ENCODE measurements at regions not wholly inside any gene's neighbourhood (a gene's known extent, or its start where the extent isn't known, plus 50 kb on each side); places are given as distances from the start of the nearest gene placed in this dataset.

- Histone ChIP-seq H4K20me1 (replicated peaks in 1 of 2; ENCODE audit: control insufficient read depth in 1 of 2, insufficient read depth in 2 of 2, low read length in 2 of 2) (no peaks in the 10 kb centered on the region), H3K23ac (ENCODE audit: insufficient read length) (no peak overlapping the region), H3K9me3 (ENCODE audit: insufficient read depth in 2 of 2, low read depth in 1 of 2, low read length in 1 of 2) (peaks cover 3 to 8% of the 10 kb centered on the region in 2 experiments; a peak in 2 of 4 replicates), H3K56ac (replicated peaks; ENCODE audit: insufficient read length, low read depth, low read length) (no peak overlapping the region), H3K27ac (ENCODE audit: low read depth, low read length) (no peak overlapping the region), H3K23me2 (ENCODE audit: low read depth, low read length) (no peaks in the 10 kb centered on the region), H3K4me2 (ENCODE audit: insufficient read depth in 1 of 2, low read depth in 2 of 2, low read length in 2 of 2) (no peak overlapping the region), H2BK15ac (ENCODE audit: low read length) (no peak overlapping the region), H2AFZ (ENCODE audit: low read length) (no peak overlapping the region), H3K9ac (replicated peaks in 1 of 4; ENCODE audit: extremely low read depth in 1 of 4, low read depth in 3 of 4, low read length in 3 of 4) (no peak overlapping the region), H2AK5ac (ENCODE audit: low read depth, low read length) (no peak overlapping the region), H3K79me2 (ENCODE audit: control insufficient read depth in 1 of 2, insufficient read depth in 2 of 2, low read length in 2 of 2) (no peaks in the 10 kb centered on the region), H3K4me1 (replicated peaks in 1 of 4; ENCODE audit: control insufficient read depth in 3 of 4, insufficient read depth in 4 of 4, low read length in 3 of 4) (no peaks in the 10 kb centered on the region), H3K14ac (ENCODE audit: insufficient read length) (no peak overlapping the region), H4K5ac (ENCODE audit: insufficient read length, low read depth, low read length) (no peak overlapping the region), H3K36me3 (ENCODE audit: control insufficient read depth in 2 of 4, insufficient read depth in 4 of 4, low read length in 3 of 4) (no peaks in the 10 kb centered on the region), H3K4me3 (ENCODE audit: extremely low read depth in 1 of 4, insufficient read depth in 2 of 4, low read depth in 3 of 4, low read length in 4 of 4) (no peak overlapping the region), H4K91ac (replicated peaks; ENCODE audit: insufficient read length, low read length) (no peak overlapping the region), H2BK12ac (ENCODE audit: low read depth, low read length) (no peak overlapping the region), H2BK120ac (replicated peaks; ENCODE audit: low read depth, low read length) (no peak overlapping the region), H2BK5ac (ENCODE audit: low read depth, low read length) (no peak overlapping the region), H3K79me1 (ENCODE audit: low read depth, low read length) (no peaks in the 10 kb centered on the region), H3K27me3 (replicated peaks in 1 of 4; ENCODE audit: control insufficient read depth in 3 of 4, extremely low read depth in 1 of 4, insufficient read depth in 3 of 4, low read length in 3 of 4) (no peaks in the 10 kb centered on the region), H2BK20ac (ENCODE audit: low read length) (no peak overlapping the region), H3K18ac (ENCODE audit: extremely low read depth, low read length) (no peak overlapping the region), H4K8ac (ENCODE audit: extremely low read depth, insufficient read depth, low read length) (no peak overlapping the region), H3K4ac (replicated peaks; ENCODE audit: insufficient read length, low read depth, low read length) (no peak overlapping the region)
- FAIRE-seq, result no peak
- no peak for DNase-seq (ENCODE audit: low read depth in 1 of 2, low spot score in 2 of 2)
- 86% methylated on average over 1 of the region's 1 CpG; no CpG with 5 or more reads in 1 of the 2 experiments for WGBS, 2 experiments (ENCODE audit: extremely low coverage in 1 of 2, insufficient coverage in 1 of 2, insufficient read length in 1 of 2, insufficient replicate concordance in 2 of 2, low coverage in 1 of 2, low lambda C conversion rate in 2 of 2, missing lambda C conversion rate in 1 of 2)
- POLR2A ChIA-PET (ENCODE audit: partially characterized antibody), result no interaction called here
- CTCF ChIA-PET (ENCODE audit: partially characterized antibody), result interaction anchor here (1.7 kb wide), 1 partner anchor 50 kb away, joined by 4 read pairs; no protein-coding TSS in a partner anchor
- TF ChIP-seq ATF3 (IDR thresholded peaks at IDR 0.05; ENCODE audit: insufficient read depth, low read depth, low read length) (no peak), SIN3A (conservative IDR thresholded peaks at IDR 0.05 in 1 of 2, IDR thresholded peaks at IDR 0.05 in 1 of 2; ENCODE audit: low read depth in 1 of 2, low read length in 2 of 2) (no peak), HDAC2 (IDR thresholded peaks at IDR 0.05; ENCODE audit: borderline replicate concordance in 1 of 2, low read depth in 2 of 2, low read length in 2 of 2) (no peak), GTF2F1 (IDR thresholded peaks at IDR 0.05; ENCODE audit: borderline replicate concordance, low read depth, low read length) (no peak), KDM1A (IDR thresholded peaks at IDR 0.05; ENCODE audit: borderline replicate concordance, low read length) (no peak), RFX5 (IDR thresholded peaks at IDR 0.05; ENCODE audit: borderline replicate concordance, low read depth, low read length) (no peak), BACH1 (IDR thresholded peaks at IDR 0.05; ENCODE audit: low read length) (no peak), SIRT6 (IDR thresholded peaks at IDR 0.05; ENCODE audit: low read length) (no peak), KDM5A (IDR thresholded peaks at IDR 0.05; ENCODE audit: low read length) (no peak), SP4 (IDR thresholded peaks at IDR 0.05; ENCODE audit: low read length) (no peak), EGR1 (IDR thresholded peaks at IDR 0.05; ENCODE audit: borderline replicate concordance, low read depth, low read length) (no peak), CHD1 (IDR thresholded peaks at IDR 0.05; ENCODE audit: low read depth, low read length) (no peak), NRF1 (IDR thresholded peaks at IDR 0.05; ENCODE audit: low read depth, low read length) (no peak), USF2 (IDR thresholded peaks at IDR 0.05; ENCODE audit: low read length) (no peak)
Measured at GRCh38 chr10:108254089-108254488, 1089.6 kb upstream of the SORCS1 start.
